A549 (cell line): ENCODE measurements at regions not wholly inside any gene's neighbourhood (a gene's known extent, or its start where the extent isn't known, plus 50 kb on each side); places are given as distances from the start of the nearest gene placed in this dataset.

Source experiments
- CTCF ChIP-seq: fragments of >200 bp; sonication (Bioruptor Twin); formaldehyde crosslinking; IDR thresholded peaks from 3 replicates; pipeline ENCODE4 v1.5.1; 2016
- HEYL ChIP-seq: fragments of 250-450 bp; sonication (Bioruptor Pico); IDR thresholded peaks from 2 replicates; pipeline ENCODE4 v1.8.0; 2021; ENCODE audit warnings: mild to moderate bottlenecking, moderate library complexity
- TF ChIP-seq, protein P1 (sequence below): IDR thresholded peaks from 2 replicates; pipeline ENCODE4 v1.6.1; 2012
- TF ChIP-seq, protein P2 (sequence below): fragments of 450-650 bp; IDR thresholded peaks from 2 replicates; pipeline ENCODE4 v1.6.1; 2014; ENCODE audit warnings: antibody characterized with exemption

GRCh38 chr21:27535188-27535587, 568.3 kb upstream of the ADAMTS5 start:
- TF ChIP-seq, protein P1, sequence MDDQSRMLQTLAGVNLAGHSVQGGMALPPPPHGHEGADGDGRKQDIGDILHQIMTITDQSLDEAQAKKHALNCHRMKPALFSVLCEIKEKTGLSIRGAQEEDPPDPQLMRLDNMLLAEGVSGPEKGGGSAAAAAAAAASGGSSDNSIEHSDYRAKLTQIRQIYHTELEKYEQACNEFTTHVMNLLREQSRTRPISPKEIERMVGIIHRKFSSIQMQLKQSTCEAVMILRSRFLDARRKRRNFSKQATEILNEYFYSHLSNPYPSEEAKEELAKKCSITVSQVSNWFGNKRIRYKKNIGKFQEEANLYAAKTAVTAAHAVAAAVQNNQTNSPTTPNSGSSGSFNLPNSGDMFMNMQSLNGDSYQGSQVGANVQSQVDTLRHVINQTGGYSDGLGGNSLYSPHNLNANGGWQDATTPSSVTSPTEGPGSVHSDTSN: no peak
- TF ChIP-seq, protein P2, sequence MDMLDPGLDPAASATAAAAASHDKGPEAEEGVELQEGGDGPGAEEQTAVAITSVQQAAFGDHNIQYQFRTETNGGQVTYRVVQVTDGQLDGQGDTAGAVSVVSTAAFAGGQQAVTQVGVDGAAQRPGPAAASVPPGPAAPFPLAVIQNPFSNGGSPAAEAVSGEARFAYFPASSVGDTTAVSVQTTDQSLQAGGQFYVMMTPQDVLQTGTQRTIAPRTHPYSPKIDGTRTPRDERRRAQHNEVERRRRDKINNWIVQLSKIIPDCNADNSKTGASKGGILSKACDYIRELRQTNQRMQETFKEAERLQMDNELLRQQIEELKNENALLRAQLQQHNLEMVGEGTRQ: no peak
- TF ChIP-seq CTCF: no peak
- TF ChIP-seq HEYL (CRISPR knock-in tag): no peak
